Endothelial cell of umbilical vein (primary cell): ENCODE measurements at regions not wholly inside any gene's neighbourhood (a gene's known extent, or its start where the extent isn't known, plus 50 kb on each side); places are given as distances from the start of the nearest gene placed in this dataset.

ENCODE experiments used
- EZH2 ChIP-seq: IDR thresholded peaks from 2 replicates; pipeline ENCODE4 v1.6.1; 2012; ENCODE audit warnings: borderline replicate concordance, low read depth, mild to moderate bottlenecking, moderate library complexity, low read length, inconsistent platforms; ENCODE audit not compliant: severe bottlenecking
- GATA2 ChIP-seq: IDR thresholded peaks from 2 replicates; pipeline ENCODE4 v1.7.0; 2011; ENCODE audit warnings: low read depth, mild to moderate bottlenecking, moderate library complexity, mixed read lengths, low read length; ENCODE audit not compliant: insufficient read length, insufficient read depth
- POLR2AphosphoS5 ChIP-seq: IDR thresholded peaks from 2 replicates; pipeline ENCODE4 v1.6.1; 2012; ENCODE audit warnings: low read depth, mild to moderate bottlenecking, control low read depth, low read length, moderate library complexity; ENCODE audit not compliant: insufficient read depth
- TF ChIP-seq, protein P1 (sequence below), 2 donors: IDR thresholded peaks; 1 replicate in 1 of 2; 2 replicates in 1 of 2; pipeline ENCODE4 v1.5.1; 2011; ENCODE audit warnings: low read length in 2 of 2, mild to moderate bottlenecking in 2 of 2, moderate library complexity in 2 of 2, control low read depth in 1 of 2, inconsistent platforms in 1 of 2, low read depth in 1 of 2; ENCODE audit not compliant: insufficient read depth in 1 of 2; ENCODE audit errors: extremely low read depth in 1 of 2
- TF ChIP-seq, protein P2 (sequence below): IDR thresholded peaks from 2 replicates; pipeline ENCODE4 v1.6.1; 2011; ENCODE audit not compliant: insufficient read depth, insufficient read length

DNA sequence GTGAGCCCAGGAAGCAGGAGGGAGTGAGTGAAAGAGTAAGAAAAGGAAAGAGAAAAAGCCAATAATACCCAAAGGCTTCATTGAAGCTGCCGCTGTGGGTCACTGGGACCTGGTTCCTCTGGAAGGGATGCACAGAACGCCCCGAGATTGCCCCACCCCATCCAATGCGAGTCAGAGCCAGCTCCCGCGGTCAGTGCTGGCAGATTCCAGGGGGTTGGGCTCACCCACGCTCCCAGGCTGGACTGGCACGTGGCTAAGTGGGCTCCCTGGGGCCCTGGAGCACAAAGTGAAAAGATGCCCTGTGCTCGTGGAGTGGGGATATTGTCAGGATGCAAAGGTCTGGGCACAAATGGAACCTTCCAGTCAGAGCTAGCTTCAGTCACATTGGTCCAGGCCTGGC, 117.0 kb downstream of the OAT start:
- TF ChIP-seq GATA2 (no peak), EZH2 (no peak), POLR2AphosphoS5 (no peak)
- TF ChIP-seq, protein P1, sequence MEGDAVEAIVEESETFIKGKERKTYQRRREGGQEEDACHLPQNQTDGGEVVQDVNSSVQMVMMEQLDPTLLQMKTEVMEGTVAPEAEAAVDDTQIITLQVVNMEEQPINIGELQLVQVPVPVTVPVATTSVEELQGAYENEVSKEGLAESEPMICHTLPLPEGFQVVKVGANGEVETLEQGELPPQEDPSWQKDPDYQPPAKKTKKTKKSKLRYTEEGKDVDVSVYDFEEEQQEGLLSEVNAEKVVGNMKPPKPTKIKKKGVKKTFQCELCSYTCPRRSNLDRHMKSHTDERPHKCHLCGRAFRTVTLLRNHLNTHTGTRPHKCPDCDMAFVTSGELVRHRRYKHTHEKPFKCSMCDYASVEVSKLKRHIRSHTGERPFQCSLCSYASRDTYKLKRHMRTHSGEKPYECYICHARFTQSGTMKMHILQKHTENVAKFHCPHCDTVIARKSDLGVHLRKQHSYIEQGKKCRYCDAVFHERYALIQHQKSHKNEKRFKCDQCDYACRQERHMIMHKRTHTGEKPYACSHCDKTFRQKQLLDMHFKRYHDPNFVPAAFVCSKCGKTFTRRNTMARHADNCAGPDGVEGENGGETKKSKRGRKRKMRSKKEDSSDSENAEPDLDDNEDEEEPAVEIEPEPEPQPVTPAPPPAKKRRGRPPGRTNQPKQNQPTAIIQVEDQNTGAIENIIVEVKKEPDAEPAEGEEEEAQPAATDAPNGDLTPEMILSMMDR (IDR thresholded peaks at IDR 0.05; ENCODE audit: extremely low read depth in 1 of 2, insufficient read depth in 1 of 2, low read depth in 1 of 2, low read length in 2 of 2), result no peak
- TF ChIP-seq, protein P2, sequence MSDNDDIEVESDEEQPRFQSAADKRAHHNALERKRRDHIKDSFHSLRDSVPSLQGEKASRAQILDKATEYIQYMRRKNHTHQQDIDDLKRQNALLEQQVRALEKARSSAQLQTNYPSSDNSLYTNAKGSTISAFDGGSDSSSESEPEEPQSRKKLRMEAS, result no peak
